IPS DF 19.7 (cell line): ENCODE measurements at regions not wholly inside any gene's neighbourhood (a gene's known extent, or its start where the extent isn't known, plus 50 kb on each side); places are given as distances from the start of the nearest gene placed in this dataset.
"Not testable (repeated sequence)": the region's sequence is repeated elsewhere in the genome, so short reads cannot be mapped to it uniquely, and the experiment has no call there.

ENCODE experiments used
- DNase-seq: peaks from one replicate; pipeline ENCODE4 v3.0.0-alpha.2; 2013; ENCODE audit warnings: low read depth, low spot score

DNA sequence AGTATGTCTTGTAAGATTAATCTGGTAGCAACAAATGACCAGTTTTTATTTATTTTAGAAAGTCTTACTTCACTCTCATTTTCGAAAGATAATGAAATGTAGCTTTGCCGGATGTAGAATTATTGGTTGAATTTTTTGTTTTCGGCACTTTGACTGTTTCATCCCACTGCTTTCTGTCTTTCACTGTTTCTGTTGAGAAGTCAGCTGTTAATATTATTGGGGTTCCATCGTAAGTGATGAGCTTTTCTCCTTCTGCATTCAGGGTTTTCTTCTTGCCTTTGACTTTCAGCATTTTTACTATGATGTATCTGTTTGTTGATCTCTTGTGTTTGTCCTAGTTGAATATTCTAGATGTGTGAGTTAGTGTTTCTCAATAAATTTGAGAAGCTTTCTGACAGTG, 383.4 kb downstream of the PAX1 start:
- DNase-seq: no peak

DNA sequence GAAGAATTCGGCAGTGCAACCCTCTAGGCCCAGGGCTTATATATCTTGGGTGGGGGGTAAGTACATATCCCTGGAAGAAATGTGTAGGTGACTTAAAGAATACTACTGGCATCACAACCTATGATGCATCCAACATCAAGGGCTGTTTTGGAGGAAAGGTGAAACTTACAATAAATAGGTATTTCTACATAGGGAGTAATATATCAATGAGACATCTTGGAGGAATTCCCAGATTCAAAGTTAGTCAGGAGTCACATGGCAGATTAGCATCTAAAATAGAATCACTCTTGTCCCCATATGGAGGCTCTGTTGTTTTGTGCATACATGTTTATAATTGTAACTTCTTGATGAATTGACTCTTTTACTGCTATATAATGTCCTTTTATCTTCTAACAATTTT, 375.5 kb downstream of the PAX1 start:
- no peak for DNase-seq

DNA sequence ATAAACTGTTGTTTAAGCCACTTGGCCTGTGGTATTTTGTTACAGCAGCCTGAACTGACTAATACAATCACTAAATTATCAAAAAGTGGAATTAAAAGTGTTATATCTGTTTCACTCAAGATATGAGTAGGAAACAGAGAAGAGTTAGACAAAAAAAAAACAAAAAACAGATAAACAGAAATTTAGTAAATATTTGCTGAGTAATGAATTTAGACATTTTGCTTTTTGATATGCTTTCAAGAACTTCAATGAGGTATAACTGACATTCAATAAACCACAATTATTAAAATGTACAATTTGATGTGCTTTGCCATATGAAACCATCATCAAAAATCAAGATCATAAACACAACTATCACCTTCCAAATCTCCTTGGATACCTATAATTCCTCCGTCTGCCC, 369.2 kb downstream of the PAX1 start:
- no peak for DNase-seq

DNA sequence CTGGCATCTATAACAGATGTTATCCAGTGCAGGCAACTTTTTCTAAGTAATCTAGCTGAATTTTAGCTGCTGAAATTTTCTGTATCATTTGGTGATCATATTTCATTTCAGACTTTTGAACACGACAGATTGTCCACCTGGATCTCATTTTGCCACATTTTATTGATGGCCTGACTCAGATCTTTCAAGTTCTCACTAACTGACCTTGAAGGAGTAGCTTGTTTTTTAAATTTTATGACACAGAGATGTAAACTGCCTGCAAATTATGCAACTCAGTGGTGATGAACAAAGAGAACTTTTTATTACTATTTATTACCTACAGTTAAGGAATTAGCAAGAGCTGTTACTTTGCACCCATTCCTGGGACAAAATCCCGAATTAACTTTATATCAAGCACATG, 366.4 kb downstream of the PAX1 start:
- DNase-seq: no peak

DNA sequence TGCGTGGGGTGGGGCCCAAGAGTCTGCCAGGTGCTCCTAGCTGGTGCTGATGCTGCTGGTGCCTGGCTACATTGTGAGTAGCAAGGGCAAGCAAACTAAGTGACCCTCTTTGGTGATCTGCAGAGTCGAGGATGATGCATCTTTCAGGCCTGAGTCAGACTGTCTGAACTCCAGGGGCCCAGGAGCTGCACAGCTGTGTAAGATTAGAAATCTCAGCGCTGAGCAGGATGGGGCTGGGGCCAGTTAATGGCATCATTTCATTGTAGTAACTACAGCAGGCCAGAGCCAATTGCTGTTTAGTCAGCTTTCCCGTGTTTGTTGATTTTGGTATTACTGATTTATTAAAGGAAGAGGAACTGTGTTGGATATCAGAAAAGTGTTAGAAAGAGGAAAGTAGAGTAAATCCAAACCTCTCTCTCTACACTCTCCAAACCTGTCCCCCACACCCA, 365.2 kb downstream of the PAX1 start:
- DNase-seq: no peak

DNA sequence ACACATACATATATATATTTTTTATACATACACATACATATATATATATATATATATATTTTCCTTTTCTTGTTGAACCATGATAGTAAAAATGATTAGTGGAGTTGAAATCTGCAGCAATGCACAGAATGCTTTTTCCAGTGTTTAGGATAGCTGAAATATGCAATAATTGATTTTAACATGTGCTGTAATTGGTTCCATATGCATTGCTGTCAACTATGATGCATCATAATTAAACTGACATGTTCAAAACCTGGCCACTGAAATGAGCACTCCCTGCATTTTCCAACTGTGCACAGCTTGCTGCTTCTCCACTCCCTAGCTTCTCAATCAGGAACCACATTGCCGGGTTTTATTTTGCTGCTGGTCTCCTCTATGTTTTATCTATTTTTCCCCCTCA, 358.3 kb downstream of the PAX1 start:
- no peak for DNase-seq

DNA sequence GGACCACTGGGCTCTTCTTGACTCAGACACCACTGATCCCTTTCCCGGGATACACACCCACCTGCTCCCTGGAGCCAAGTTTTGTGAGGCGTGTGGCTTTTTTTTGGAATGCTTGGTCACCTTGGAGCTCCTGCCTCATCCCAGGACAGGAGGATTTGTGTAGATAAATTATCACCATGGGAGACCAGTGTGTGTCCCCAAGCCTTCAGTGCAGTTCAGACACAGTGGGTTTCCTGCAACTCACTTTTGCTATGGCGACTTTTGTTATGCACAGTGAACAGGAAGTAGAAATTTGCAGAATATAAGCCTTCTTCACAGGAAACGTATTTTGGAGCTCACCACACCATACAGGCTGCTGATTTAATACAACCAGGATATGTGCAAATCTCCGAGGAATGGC, 357.4 kb downstream of the PAX1 start:
- DNase-seq: no peak

DNA sequence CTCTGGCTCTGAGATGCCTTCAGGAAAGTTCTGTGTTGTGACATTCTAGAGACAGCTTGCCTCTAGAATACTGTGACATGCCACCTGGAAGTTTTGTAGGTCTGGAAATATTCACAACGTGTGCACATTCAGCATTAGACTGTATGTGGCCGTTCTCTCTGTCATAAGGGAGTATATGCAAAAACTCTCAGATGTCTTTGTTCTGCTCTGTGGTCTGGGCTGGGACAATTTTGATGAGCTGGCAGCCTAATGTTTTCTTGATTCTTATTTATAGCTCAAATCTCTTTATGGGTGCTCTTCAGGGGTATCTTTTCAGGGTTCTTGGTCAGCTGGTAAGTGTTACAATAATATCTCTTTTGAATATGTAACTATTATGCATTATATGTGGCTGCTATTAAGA, 355.1 kb downstream of the PAX1 start:
- DNase-seq: no peak

DNA sequence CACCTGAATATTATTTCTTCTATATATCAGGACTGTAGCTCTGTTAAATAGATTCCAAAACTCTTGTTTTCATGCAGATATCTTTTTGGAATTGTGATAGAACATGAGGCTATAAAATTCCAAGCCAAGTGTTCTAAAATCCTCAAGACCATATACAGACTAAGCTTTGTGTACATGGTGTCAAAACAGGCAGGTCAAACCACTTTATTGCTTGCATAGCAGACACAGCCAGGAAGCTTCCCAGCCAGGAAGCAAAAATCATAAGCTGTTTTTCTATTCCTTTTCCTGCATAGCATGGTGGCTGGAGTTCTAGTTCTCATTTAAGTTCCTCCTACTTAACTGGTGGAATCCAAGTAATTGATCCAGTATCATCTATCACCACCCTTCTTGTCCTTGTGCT, 353.3 kb downstream of the PAX1 start:
- no peak for DNase-seq

DNA sequence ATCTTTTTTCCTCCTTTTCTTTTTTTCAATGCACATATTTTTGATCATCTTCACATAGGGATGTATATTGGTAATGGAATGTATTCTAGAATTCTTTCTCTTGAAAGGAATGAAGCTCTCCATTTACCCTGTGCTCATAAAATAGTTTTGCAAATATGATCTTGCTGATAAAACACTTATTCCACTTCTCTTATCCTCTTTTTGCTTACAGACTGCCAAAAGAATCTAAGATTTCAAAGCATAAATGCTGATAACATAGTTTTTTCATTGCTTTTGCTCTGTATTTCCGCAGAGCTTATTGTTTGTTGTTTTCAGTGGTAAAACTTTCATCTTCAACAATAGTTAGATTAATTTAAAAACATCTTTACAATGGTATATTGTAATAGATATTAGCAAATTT, 350.5 kb downstream of the PAX1 start:
- DNase-seq: no peak

DNA sequence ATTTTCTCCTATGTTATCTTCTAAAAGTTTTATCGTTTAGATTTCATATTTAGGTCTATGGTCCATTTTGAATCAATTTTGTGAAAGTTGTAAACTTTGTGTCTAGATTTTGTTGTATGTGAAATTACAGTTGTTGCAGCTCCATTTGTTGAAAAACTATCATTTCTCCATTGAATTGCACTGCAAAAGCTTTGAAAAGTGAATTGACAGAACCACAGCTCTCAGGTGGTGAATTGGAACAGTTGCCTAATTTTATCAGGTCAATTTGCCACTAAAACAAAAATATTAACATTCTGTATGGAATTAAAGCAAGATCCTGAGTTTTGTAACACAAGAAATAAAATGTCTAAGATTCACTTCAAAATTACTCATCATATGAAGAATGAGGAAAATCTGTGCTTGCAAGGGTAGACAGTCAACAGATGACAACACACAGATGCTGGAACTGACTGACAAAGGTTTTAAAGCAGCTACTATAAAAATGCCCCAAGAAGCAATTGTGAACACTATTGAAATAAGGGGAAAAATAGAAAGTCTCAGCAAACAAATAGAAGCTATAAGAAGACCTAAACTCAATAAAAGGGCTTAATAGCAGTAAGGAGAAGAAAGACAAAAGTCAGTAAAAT, 346.7 kb downstream of the PAX1 start:
- no peak for DNase-seq

DNA sequence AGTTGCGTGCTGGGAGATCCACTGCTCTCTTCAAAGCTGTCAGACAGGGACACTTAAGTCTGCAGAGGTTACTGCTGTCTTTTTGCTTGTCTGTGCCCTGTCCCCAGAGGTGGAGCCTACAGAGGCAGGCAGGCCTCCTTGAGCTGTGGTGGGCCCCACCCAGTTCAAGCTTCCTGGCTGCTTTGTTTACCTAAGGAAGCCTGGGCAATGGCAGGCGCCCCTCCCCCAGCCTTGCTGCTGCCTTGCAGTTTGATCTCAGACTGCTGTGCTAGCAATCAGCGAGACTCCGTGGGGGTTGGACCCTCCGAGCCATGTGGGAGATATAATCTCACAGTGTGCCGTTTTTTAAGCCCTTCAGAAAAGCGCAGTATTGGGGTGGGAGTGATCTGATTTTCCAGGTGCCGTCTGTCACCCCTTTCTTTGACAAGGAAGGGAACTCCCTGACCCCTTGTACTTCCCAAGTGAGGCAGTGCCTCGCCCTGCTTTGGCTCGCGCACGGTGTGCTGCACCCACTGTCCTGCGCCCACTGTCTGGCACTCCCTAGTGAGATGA, 340.6 kb downstream of the PAX1 start:
- not testable (repeated sequence) for DNase-seq

DNA sequence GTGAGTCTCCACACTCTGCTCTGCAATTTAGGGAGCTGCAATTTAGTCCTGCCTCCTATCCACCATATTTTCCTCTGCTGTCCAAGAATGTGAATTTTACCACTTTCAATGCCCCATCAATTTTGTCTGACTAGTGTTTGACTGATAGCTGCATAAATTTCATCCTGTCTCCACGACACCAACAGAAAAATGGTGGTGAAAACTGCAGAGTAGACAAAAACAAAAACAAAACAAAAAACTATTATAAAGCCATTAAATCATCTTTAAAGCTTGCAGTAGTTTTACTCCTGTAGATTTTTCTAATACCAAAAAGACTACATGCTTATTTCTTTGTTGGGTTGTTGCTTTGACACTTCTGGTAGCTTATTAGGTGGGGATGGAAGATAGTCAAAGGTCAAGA, 322.0 kb downstream of the PAX1 start:
- DNase-seq: no peak

DNA sequence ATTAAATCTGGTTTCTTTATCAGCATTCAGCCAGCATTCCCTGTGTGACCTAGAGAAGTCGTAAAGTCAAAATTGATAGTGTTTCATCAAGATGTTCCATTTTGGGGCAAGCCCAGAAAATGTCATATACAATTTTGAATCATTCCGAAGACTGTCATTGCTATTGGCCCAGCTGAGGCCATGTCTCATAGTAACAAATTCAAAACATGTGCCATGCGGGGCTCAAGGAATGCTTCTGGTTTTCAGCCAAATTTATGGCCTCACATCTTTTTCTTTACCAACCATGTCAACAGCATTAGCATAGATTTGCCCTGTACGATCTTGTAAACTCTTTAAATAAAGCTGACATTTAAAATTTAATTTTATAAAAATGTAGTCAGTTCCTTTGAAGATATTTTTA, 314.7 kb downstream of the PAX1 start:
- no peak for DNase-seq

DNA sequence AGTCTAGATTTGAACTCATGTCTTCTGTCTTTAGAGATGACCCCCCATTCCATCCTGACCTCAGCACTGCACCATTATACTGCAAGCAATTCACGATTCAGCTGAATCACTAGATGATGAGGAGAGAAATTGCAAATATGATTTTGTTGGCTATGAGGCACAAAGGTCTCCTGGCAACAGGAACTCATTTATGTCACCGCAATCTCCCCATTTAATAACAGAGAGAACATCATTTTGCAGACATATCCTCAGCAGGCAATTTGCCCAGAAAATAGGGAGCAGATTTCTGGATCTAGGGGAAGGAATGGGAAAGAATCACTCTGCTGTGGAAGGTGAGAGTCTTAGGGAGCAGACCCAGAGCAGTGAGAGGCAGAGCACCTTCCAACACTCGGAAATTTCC, 303.0 kb downstream of the PAX1 start:
- no peak for DNase-seq

DNA sequence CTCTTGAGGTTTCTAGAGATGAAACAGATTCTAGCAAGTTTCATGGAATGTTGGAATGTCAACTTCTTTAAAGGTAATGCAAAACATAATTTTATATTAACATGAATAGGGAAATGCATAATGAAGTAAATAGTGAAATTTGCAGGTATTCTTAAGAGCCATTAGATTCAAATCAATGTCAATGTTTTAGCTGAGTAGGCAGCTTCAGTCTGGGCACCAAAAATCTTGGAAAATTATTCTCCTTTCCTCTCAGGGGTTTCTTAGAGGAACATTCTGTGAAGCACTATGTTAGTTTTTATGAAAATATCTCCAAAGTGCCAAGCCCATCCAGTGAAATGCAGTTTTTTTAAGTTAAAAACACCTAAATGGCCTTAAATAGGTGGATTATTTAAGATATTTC, 300.8 kb downstream of the PAX1 start:
- DNase-seq: no peak

DNA sequence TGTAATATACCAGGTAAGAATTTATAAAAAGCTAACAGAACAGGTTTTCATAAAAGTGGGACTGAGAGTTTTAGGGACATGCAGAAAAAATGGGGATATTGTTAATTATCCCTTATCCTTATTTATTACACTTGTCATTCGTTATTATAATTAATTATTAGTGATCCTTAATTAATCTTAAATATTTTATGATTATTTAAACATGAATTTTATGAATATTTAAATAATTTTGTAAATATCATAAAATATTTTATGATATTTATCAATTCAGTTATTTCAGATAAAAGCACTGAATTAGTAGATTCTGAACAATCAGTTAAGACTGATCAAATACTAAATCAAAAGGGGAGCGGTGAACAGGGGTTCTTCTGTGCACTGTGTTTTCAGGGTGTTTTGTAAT, 300.1 kb downstream of the PAX1 start:
- DNase-seq: no peak

DNA sequence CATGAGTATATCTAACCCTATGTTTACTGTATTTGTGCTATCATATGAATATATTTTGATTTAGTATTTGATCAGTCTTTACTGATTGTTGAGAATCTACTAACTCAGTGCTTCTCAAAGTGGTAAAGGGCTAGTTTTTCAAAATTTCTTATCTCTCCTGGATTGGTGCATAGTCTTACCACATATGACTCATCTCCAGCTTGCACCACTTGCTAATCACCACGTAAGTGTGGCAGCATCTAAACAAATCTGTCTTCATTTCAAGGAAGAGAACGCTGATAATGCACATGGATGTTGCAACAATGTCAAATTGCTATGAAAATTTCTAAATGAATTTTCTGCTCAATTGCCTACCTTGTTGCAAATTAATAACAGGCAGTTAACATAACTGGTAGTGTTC, 299.5 kb downstream of the PAX1 start:
- no peak for DNase-seq

DNA sequence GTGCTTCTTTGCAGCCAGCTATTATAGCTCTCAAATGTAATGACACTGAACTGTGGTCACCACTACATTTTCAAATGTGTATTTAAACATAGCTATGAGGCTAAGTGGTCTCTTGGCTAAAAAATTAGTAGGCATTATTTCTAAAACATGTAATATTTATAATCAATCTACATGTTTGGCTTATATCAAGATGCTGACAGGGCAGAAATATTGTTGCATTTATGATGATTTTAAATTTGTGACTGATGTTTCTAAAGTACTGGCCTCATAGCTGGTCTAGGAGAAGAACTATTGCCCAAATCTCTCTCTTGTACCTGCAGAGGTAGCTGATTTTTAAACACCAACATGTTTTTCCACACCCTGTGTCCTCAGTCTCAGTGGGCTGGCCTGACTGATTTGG, 298.2 kb downstream of the PAX1 start:
- DNase-seq: no peak

DNA sequence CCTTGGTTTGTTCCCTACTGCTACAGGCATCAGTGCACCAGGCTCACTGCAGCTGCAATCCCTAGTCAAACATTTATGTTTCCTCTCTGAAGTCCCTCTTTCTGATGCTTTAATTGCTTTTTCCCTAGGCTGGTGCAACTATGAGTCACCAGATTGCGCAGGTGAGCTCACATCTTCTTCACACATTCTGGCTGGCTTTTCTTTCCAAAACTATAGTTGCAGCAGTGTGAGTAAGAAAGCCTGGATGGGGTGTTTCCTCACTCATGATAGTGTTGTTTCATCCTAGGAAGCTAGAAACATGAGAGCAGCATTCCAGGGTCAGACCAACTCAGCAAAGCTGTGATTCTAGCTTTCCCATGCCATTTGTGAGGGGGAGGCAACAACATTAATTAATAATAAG, 296.4 kb downstream of the PAX1 start:
- DNase-seq: no peak

DNA sequence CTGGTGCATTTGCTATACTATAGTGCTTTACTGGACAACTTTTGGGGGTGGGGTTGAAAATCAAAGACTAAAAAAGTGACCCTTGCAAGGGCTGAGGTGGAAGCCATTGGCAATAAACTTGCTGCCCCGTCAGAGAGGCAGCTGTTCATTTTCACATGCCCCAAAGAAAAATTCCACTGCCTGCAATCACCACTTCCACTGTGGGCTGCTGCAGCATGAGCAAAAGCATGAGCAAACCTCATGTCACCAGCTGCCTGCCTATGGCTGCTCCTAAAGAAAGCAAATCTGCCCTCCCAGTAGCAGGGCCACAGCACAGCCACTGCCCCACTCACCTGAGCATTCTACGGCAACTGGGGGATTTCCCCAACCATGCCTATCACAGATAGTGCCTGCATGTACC, 290.0 kb downstream of the PAX1 start:
- DNase-seq: no peak

DNA sequence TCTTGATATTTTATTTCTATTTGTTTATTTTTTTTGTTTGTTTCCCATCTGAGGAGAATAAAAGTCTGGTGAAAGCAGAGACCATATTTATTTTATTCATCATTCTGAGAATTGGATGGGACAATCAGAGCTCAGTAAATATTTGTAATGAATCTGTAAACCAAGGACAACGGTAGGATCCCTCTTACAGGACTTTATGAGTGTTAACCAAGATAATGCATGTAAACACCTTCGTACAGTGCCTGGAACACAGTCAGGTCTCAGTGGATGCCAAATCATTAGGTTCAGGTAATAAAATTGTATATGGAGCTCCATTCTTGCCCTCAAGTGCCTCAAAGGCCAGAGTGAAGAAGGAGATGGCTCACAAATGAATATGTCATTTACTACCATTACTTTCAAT, 288.7 kb downstream of the PAX1 start:
- no peak for DNase-seq

DNA sequence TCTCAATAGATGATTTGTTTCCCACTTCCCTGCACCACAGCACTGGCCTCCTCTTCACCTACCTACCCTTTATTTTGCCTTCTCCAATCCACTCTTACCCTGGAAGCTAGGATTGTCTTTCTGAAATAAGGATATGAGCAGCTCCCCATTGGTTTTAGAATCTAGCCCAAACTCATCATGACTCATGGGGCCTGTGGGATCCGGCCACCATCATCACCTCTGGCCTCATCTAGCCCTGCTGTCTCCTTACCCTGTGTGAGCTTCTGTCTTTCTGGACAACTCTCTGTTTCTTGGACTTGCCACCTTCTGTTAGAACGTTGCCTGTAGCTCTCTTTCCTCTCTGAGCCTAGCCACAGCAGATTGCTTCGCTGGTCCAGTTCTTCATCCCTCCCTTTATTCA, 277.1 kb downstream of the PAX1 start:
- no peak for DNase-seq
